B cell (primary cell): ENCODE measurements at regions not wholly inside any gene's neighbourhood (a gene's known extent, or its start where the extent isn't known, plus 50 kb on each side); places are given as distances from the start of the nearest gene placed in this dataset.

Experiments used
- ATAC-seq: fragments of 200-7000 bp; cut with Tn5 transposase; one replicate; pipeline ENCODE4 v1.10.0; 2021; ENCODE audit warnings: low read depth, mild to moderate bottlenecking, moderate number of reproducible peaks, moderate library complexity
- CTCF ChIA-PET: fragments of 350-600 bp; sonication (Branson Sonifier 250); formaldehyde crosslinking; loops from one replicate; lab custom pipeline; 2021; ENCODE audit warnings: antibody characterized with exemption, inconsistent platforms; lab: Charles Lee
- POLR2A ChIA-PET: fragments of 350-600 bp; sonication (Branson Sonifier 250); formaldehyde crosslinking; loops from one replicate; lab custom pipeline; 2021; ENCODE audit warnings: antibody characterized with exemption; lab: Charles Lee
- DNase-seq: peaks from one replicate; pipeline ENCODE4 v3.0.0; 2013
- H2AFZ ChIP-seq: 2 replicates; pipeline ENCODE4 v1.6.1; 2012; ENCODE audit warnings: mild to moderate bottlenecking, low read depth, low read length; ENCODE audit not compliant: insufficient read depth, poor library complexity, severe bottlenecking
- H3K27ac ChIP-seq, 2 donors: 1 replicate in 1 of 2; 2 replicates in 1 of 2; pipeline ENCODE4 v1.5.1; 2012 to 2013; ENCODE audit warnings: low read length in 2 of 2, mild to moderate bottlenecking in 2 of 2, moderate library complexity in 1 of 2
- H3K27me3 ChIP-seq, 4 experiments: fragments of 200-600 bp in 1 of 4; sonication (generic) in 1 of 4; replicated peaks in 1 of 4; 1 replicate in 2 of 4; 2 replicates in 2 of 4; pipeline versions ENCODE4 v1.6.1 to v1.7.0; 2013 to 2016; ENCODE audit warnings: low read length in 3 of 4, mild to moderate bottlenecking in 2 of 4, mixed read lengths in 1 of 4, moderate library complexity in 1 of 4; ENCODE audit not compliant: insufficient read depth in 4 of 4, control insufficient read depth in 3 of 4; ENCODE audit errors: control extremely low read depth in 1 of 4
- H3K36me3 ChIP-seq, 2 experiments: replicated peaks in 1 of 2; 1 replicate in 1 of 2; 2 replicates in 1 of 2; pipeline versions ENCODE4 v1.6.1 to v1.7.1; 2013; ENCODE audit warnings: low read length in 1 of 2; ENCODE audit not compliant: insufficient read depth in 2 of 2, control insufficient read depth in 1 of 2; ENCODE audit errors: control extremely low read depth in 1 of 2, extremely low read depth in 1 of 2
- H3K4me1 ChIP-seq, 2 donors: fragments of 200-600 bp in 1 of 2; sonication (generic) in 1 of 2; 1 replicate in 1 of 2; 2 replicates in 1 of 2; pipeline versions ENCODE4 v1.5.1 to v1.6.1; 2013 to 2017; ENCODE audit warnings: low read length in 2 of 2; ENCODE audit not compliant: control insufficient read depth in 2 of 2, insufficient read depth in 2 of 2
- H3K4me2 ChIP-seq: replicated peaks from 2 replicates; pipeline ENCODE3; 2012; ENCODE audit warnings: mild to moderate bottlenecking, low read depth, low read length; ENCODE audit not compliant: poor library complexity, severe bottlenecking
- H3K4me3 ChIP-seq, 5 experiments: fragments of 200-600 bp in 1 of 5; sonication (generic) in 1 of 5; 1 replicate in 3 of 5; 2 replicates in 2 of 5; pipeline versions ENCODE4 v1.5.1 to v1.7.0; 2011 to 2016; ENCODE audit warnings: low read length in 4 of 5, mild to moderate bottlenecking in 4 of 5, low read depth in 2 of 5, control low read depth in 1 of 5, moderate library complexity in 1 of 5; ENCODE audit not compliant: insufficient read depth in 1 of 5; ENCODE audit errors: control extremely low read depth in 1 of 5, extremely low read depth in 1 of 5
- H3K79me2 ChIP-seq: fragments of 200-600 bp; sonication (generic); one replicate; pipeline ENCODE4 v1.6.0; 2016; ENCODE audit warnings: low read length; ENCODE audit not compliant: control insufficient read depth, insufficient read depth
- H3K9ac ChIP-seq: fragments of 200-600 bp; sonication (generic); 2 replicates; pipeline ENCODE4 v1.6.1; 2017; ENCODE audit warnings: mild to moderate bottlenecking, low read length, moderate library complexity
- H3K9me3 ChIP-seq, 3 donors: one replicate each; pipeline versions ENCODE4 v1.6.1 to v1.7.1; 2013; ENCODE audit warnings: low read length in 2 of 3; ENCODE audit not compliant: control insufficient read depth in 2 of 3, insufficient read depth in 1 of 3; ENCODE audit errors: control extremely low read depth in 1 of 3
- H4K20me1 ChIP-seq: 2 replicates; pipeline ENCODE4 v1.6.0; 2012; ENCODE audit warnings: mild to moderate bottlenecking, low read length; ENCODE audit not compliant: insufficient read depth, control insufficient read depth, poor library complexity, severe bottlenecking
- H3K27ac Mint-ChIP-seq: one replicate; pipeline ENCODE4 v1.8.0; 2021; ENCODE audit warnings: mixed read lengths
- H3K27me3 Mint-ChIP-seq: one replicate; pipeline ENCODE4 v1.8.0; 2021; ENCODE audit warnings: mixed read lengths
- H3K4me1 Mint-ChIP-seq: one replicate; pipeline ENCODE4 v1.8.0; 2021; ENCODE audit warnings: mixed read lengths
- H3K4me3 Mint-ChIP-seq: one replicate; pipeline ENCODE4 v1.8.0; 2021; ENCODE audit warnings: mixed read lengths
- H3K9me3 Mint-ChIP-seq: one replicate; pipeline ENCODE4 v1.8.0; 2022; ENCODE audit warnings: mixed read lengths; ENCODE audit not compliant: insufficient read depth
- CTCF ChIP-seq: fragments of 200-600 bp; IDR thresholded peaks from one replicate; pipeline ENCODE4 v1.8.0; 2022; ENCODE audit warnings: antibody characterized with exemption, mild to moderate bottlenecking
- EZH2 ChIP-seq: IDR thresholded peaks from 2 replicates; pipeline ENCODE4 v1.6.1; 2012; ENCODE audit warnings: borderline replicate concordance, low read depth, mild to moderate bottlenecking, moderate library complexity, low read length; ENCODE audit not compliant: insufficient read depth, poor library complexity, severe bottlenecking
- WGBS: methylation state at CpG from one replicate; pipeline ENCODE4 v1.1.5; 2013; ENCODE audit warnings: missing lambda C conversion rate; ENCODE audit not compliant: insufficient coverage; 5-methylcytosine and 5-hydroxymethylcytosine counted together
- intact Hi-C: fragments of 100-400 bp; cut with micrococcal nuclease; formaldehyde crosslinking; loops from one replicate; pipeline ENCODE4 v1.10.0; 2022

DNA sequence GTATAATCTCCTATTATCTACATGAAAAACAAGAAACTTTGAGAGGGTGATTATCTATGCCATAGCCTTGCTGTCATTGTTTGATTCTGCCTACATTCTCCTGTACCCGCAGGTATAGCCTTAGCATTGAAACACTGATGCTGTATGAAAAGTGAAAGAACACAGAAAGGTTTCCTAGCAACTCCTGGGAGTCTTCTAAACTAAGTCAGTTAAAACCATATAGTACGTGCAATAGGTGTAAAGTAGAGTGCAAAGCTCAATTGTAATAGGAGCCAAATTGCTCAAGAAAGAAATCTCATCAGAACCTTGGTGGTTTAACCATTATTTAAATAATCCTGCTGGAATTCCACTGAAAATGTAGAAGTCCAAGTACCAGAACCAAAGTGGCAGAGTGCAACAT lies 489.7 kb downstream of the PCDH10 start:
- Mint-ChIP-seq H3K9me3 (no peaks in the 10 kb centered on the region), H3K4me3 (no peak overlapping the region), H3K27ac (no peak overlapping the region), H3K27me3 (no peaks in the 10 kb centered on the region), H3K4me1 (no peaks in the 10 kb centered on the region)
- ATAC-seq, result no peak
- Histone ChIP-seq H3K9ac (no peak overlapping the region), H2AFZ (no peak overlapping the region), H3K36me3 (no peaks in the 10 kb centered on the region), H4K20me1 (no peaks in the 10 kb centered on the region), H3K4me3 (no peak overlapping the region), H3K27me3 (no peaks in the 10 kb centered on the region), H3K79me2 (no peaks in the 10 kb centered on the region), H3K9me3 (no peaks in the 10 kb centered on the region), H3K27ac (no peak overlapping the region), H3K4me2 (no peak overlapping the region), H3K4me1 (no peaks in the 10 kb centered on the region)
- intact Hi-C loops, result no loop called here
- no peak for TF ChIP-seq CTCF
- TF ChIP-seq EZH2, result no peak
- WGBS, result no CpG with 5 or more reads among the region's 2 CpGs
- ChIA-PET CTCF (no interaction called here), POLR2A (no interaction called here)
- no peak for DNase-seq

- ChIA-PET CTCF (no interaction called here), POLR2A (no interaction called here)
- H3K36me3 ChIP-seq, result no peaks in the 10 kb centered on the region
- no peak overlapping the region for H3K27ac ChIP-seq
- no peak for ATAC-seq
- no peaks in the 10 kb centered on the region for H3K27me3 Mint-ChIP-seq
- H3K4me3 Mint-ChIP-seq, result no peak overlapping the region
- no peaks in the 10 kb centered on the region for H3K4me1 ChIP-seq
- H3K9me3 ChIP-seq, result no peaks in the 10 kb centered on the region
- intact Hi-C loops, result no loop called here
- no peaks in the 10 kb centered on the region for H4K20me1 ChIP-seq
- TF ChIP-seq CTCF (no peak), EZH2 (no peak)
- H3K4me1 Mint-ChIP-seq, result no peaks in the 10 kb centered on the region
- no peak overlapping the region for H3K9ac ChIP-seq
- WGBS, result no CpG with 5 or more reads among the region's 2 CpGs
- no peak overlapping the region for H3K27ac Mint-ChIP-seq
- H3K4me2 ChIP-seq, result no peak overlapping the region
- H2AFZ ChIP-seq, result no peak overlapping the region
- no peaks in the 10 kb centered on the region for H3K27me3 ChIP-seq
- H3K4me3 ChIP-seq, result no peak overlapping the region
- no peaks in the 10 kb centered on the region for H3K9me3 Mint-ChIP-seq
- no peaks in the 10 kb centered on the region for H3K79me2 ChIP-seq
- no peak for DNase-seq
Measured at GRCh38 chr4:133637161-133637560, 488.1 kb downstream of the PCDH10 start.
